ENCODE measurements at regions not wholly inside any gene's neighbourhood (a gene's known extent, or its start where the extent isn't known, plus 50 kb on each side); places are given as distances from the start of the nearest gene placed in this dataset.

GRCh38 chr15:38842226-38842625 is 277.6 kb upstream of the RASGRP1 start:
- Histone ChIP-seq H4K20me1 (ENCODE audit: insufficient read depth) (no peaks in the 10 kb centered on the region), H3K27me3 (ENCODE audit: insufficient read depth, low read depth, low read length) (no peaks in the 10 kb centered on the region), H3F3A (ENCODE audit: insufficient read depth, low read length, poor library complexity, severe bottlenecking) (no peaks in the 10 kb centered on the region), H3K36me3 (ENCODE audit: insufficient read depth, low read length) (no peaks in the 10 kb centered on the region), H3K79me2 (replicated peaks; ENCODE audit: insufficient read depth, low read length) (no peaks in the 10 kb centered on the region), H2AFZ (ENCODE audit: low read depth, low read length) (no peak overlapping the region), H3K9ac (ENCODE audit: low read length) (no peak overlapping the region), H3K4me2 (ENCODE audit: low read length) (no peak overlapping the region), H3K4me3 (ENCODE audit: low read length) (no peak overlapping the region), H3K27ac (ENCODE audit: low read length) (no peak overlapping the region), H3K9me2 (ENCODE audit: insufficient read depth, low read length) (no peaks in the 10 kb centered on the region), H3K9me3 (ENCODE audit: low read length) (no peaks in the 10 kb centered on the region)
- TF ChIP-seq POLR2AphosphoS5 (IDR thresholded peaks at IDR 0.05) (no peak), SMC3 (conservative IDR thresholded peaks at IDR 0.05; ENCODE audit: poor library complexity) (no peak), REST (IDR thresholded peaks at IDR 0.05; ENCODE audit: borderline replicate concordance) (no peak), RAD21 (conservative IDR thresholded peaks at IDR 0.05) (no peak), EZH2 (IDR thresholded peaks at IDR 0.05; ENCODE audit: borderline replicate concordance, insufficient read depth, low read length, poor library complexity, severe bottlenecking) (no peak), EP300 (conservative IDR thresholded peaks at IDR 0.05; ENCODE audit: poor library complexity, severe bottlenecking) (no peak), TAF1 (IDR thresholded peaks at IDR 0.05; ENCODE audit: low read depth) (no peak), MXI1 (conservative IDR thresholded peaks at IDR 0.05; ENCODE audit: poor library complexity, severe bottlenecking) (no peak), CTCF (IDR thresholded peaks at IDR 0.05; ENCODE audit: poor library complexity, severe bottlenecking) (no peak)

DNA sequence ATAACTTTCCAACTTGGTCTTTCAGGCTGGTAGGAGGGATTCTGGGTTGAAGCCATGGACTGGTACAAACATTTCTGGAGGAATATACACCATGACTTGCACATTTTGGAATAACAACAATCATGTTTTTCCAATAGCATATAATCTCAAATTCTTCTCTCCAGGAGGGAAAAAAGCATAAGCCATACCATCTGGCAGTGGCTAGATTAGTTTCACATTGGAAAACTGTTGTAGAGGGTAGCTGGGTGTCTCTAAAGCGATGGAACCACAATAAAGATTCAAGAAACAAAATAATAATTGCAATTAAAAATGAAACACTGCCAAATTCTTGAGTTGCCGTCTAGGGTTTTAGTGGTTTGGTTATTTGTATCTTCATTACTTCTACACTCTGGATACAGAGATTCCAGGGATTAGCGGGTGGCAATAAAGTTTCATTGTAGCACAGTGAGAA is 278.5 kb upstream of the RASGRP1 start:
- Histone ChIP-seq H3K36me3 (ENCODE audit: insufficient read depth, low read length) (no peaks in the 10 kb centered on the region), H3K4me2 (ENCODE audit: low read length) (no peak overlapping the region), H3K4me3 (ENCODE audit: low read length) (no peak overlapping the region), H2AFZ (ENCODE audit: low read depth, low read length) (no peak overlapping the region), H3K9me3 (ENCODE audit: low read length) (no peaks in the 10 kb centered on the region), H3K27me3 (ENCODE audit: insufficient read depth, low read depth, low read length) (no peaks in the 10 kb centered on the region), H3K9ac (ENCODE audit: low read length) (no peak overlapping the region), H4K20me1 (ENCODE audit: insufficient read depth) (no peaks in the 10 kb centered on the region), H3K79me2 (replicated peaks; ENCODE audit: insufficient read depth, low read length) (no peaks in the 10 kb centered on the region), H3K9me2 (ENCODE audit: insufficient read depth, low read length) (no peaks in the 10 kb centered on the region), H3F3A (ENCODE audit: insufficient read depth, low read length, poor library complexity, severe bottlenecking) (no peaks in the 10 kb centered on the region), H3K27ac (ENCODE audit: low read length) (no peak overlapping the region)
- TF ChIP-seq RAD21 (conservative IDR thresholded peaks at IDR 0.05) (no peak), EP300 (conservative IDR thresholded peaks at IDR 0.05; ENCODE audit: poor library complexity, severe bottlenecking) (no peak), CTCF (IDR thresholded peaks at IDR 0.05; ENCODE audit: poor library complexity, severe bottlenecking) (no peak)
